ENCODE measurements at regions not wholly inside any gene's neighbourhood (a gene's known extent, or its start where the extent isn't known, plus 50 kb on each side); places are given as distances from the start of the nearest gene placed in this dataset.

- DNase-seq (no peak), ATAC-seq (ENCODE audit: poor library complexity) (no peak)
- intact Hi-C loops (cut with DNase I), result no loop called here
These were observed 869.4 kb upstream of the PHF14 start for GRCh38 chr7:10104292-10104691.

GRCh38 chr7:10106609-10107008, 867.1 kb upstream of the PHF14 start:
- no peak for DNase-seq
- intact Hi-C loops (cut with DNase I), result no loop called here
- ATAC-seq (ENCODE audit: poor library complexity), result no peak

- intact Hi-C loops (cut with DNase I), result no loop called here
- ATAC-seq (ENCODE audit: poor library complexity), result no peak
These were observed 857.2 kb upstream of the PHF14 start for GRCh38 chr7:10116511-10116910.

GRCh38 chr7:10117815-10118214, 855.9 kb upstream of the PHF14 start:
- DNase-seq (no peak), ATAC-seq (ENCODE audit: poor library complexity) (no peak)
- intact Hi-C loops (cut with DNase I), result no loop called here

More at GRCh38 chr7:10116511-10116910, 857.2 kb upstream of the PHF14 start:
- DNase-seq, result no peak

GRCh38 chr7:10120936-10121335, 852.7 kb upstream of the PHF14 start:
- DNase-seq (no peak), ATAC-seq (ENCODE audit: poor library complexity) (no peak)
- intact Hi-C loops (cut with DNase I), result no loop called here

GRCh38 chr7:10121631-10122030, 852.0 kb upstream of the PHF14 start:
- intact Hi-C loops (cut with DNase I), result no loop called here
- peak; percentile 22 for ATAC-seq (ENCODE audit: poor library complexity)

GRCh38 chr7:10122551-10123100, 851.0 kb upstream of the PHF14 start:
- intact Hi-C loops (cut with DNase I), result no loop called here
- DNase-seq (peak; percentile 38), ATAC-seq (ENCODE audit: poor library complexity) (peak; percentile 67)

More at GRCh38 chr7:10121631-10122030, 852.0 kb upstream of the PHF14 start:
- DNase-seq, result no peak

- intact Hi-C loops (cut with DNase I), result no loop called here
- ATAC-seq (ENCODE audit: poor library complexity) (no peak), DNase-seq (no peak)
These were observed 844.9 kb upstream of the PHF14 start for GRCh38 chr7:10128748-10129147.

GRCh38 chr7:10138087-10138854, 835.4 kb upstream of the PHF14 start:
- DNase-seq, result no peak
- ATAC-seq (ENCODE audit: poor library complexity), result no peak
- intact Hi-C loops (cut with DNase I), result no loop called here

- no peak for ATAC-seq (ENCODE audit: poor library complexity)
- intact Hi-C loops (cut with DNase I), result no loop called here
- DNase-seq, result no peak
These were observed 827.4 kb upstream of the PHF14 start for GRCh38 chr7:10146271-10146670.

GRCh38 chr7:10156972-10157371, 816.7 kb upstream of the PHF14 start:
- ATAC-seq (ENCODE audit: poor library complexity) (no peak), DNase-seq (no peak)
- intact Hi-C loops (cut with DNase I), result no loop called here

GRCh38 chr7:10181996-10182395, 791.7 kb upstream of the PHF14 start:
- DNase-seq (no peak), ATAC-seq (ENCODE audit: poor library complexity) (no peak)
- intact Hi-C loops (cut with DNase I), result no loop called here

- no peak for DNase-seq
- intact Hi-C loops (cut with DNase I), result no loop called here
- no peak for ATAC-seq (ENCODE audit: poor library complexity)
These were observed 781.6 kb upstream of the PHF14 start for GRCh38 chr7:10192074-10192473.

GRCh38 chr7:10205696-10206095, 768.0 kb upstream of the PHF14 start:
- intact Hi-C loops (cut with DNase I), result no loop called here
- DNase-seq, result no peak
- ATAC-seq (ENCODE audit: poor library complexity), result peak; percentile 36

- ATAC-seq (ENCODE audit: poor library complexity), result peak; percentile 56
- intact Hi-C loops (cut with DNase I), result no loop called here
These were observed 763.7 kb upstream of the PHF14 start for GRCh38 chr7:10210000-10210399.

GRCh38 chr7:10211016-10211415, 762.7 kb upstream of the PHF14 start:
- intact Hi-C loops (cut with DNase I), result no loop called here
- no peak for ATAC-seq (ENCODE audit: poor library complexity)

More at GRCh38 chr7:10210000-10210399, 763.7 kb upstream of the PHF14 start:
- DNase-seq, result no peak

GRCh38 chr7:10211861-10212260, 761.8 kb upstream of the PHF14 start:
- no peak for ATAC-seq (ENCODE audit: poor library complexity)
- intact Hi-C loops (cut with DNase I), result no loop called here
- DNase-seq, result no peak

More at GRCh38 chr7:10211016-10211415, 762.7 kb upstream of the PHF14 start:
- no peak for DNase-seq

- intact Hi-C loops (cut with DNase I), result no loop called here
- no peak for DNase-seq
- ATAC-seq (ENCODE audit: poor library complexity), result no peak
These were observed 761.0 kb upstream of the PHF14 start for GRCh38 chr7:10212649-10213048.

GRCh38 chr7:10216462-10216861, 757.2 kb upstream of the PHF14 start:
- intact Hi-C loops (cut with DNase I), result no loop called here
- no peak for DNase-seq
- ATAC-seq (ENCODE audit: poor library complexity), result no peak

GRCh38 chr7:10221084-10221483, 752.6 kb upstream of the PHF14 start:
- DNase-seq (no peak), ATAC-seq (ENCODE audit: poor library complexity) (no peak)
- intact Hi-C loops (cut with DNase I), result no loop called here
